Fibroblast of skin of right quadriceps (primary cell): ENCODE measurements at regions not wholly inside any gene's neighbourhood (a gene's known extent, or its start where the extent isn't known, plus 50 kb on each side); places are given as distances from the start of the nearest gene placed in this dataset.
A peak's percentile ranks its signal among the peaks of the same experiment; 100 is the strongest.

Experiments used
- DNase-seq: peaks from one replicate; pipeline ENCODE4 v3.0.0-alpha.2; 2013

- DNase-seq, result no peak
Measured at GRCh38 chr4:129422277-129422676, 326.3 kb downstream of the C4orf33 start.

- no peak for DNase-seq
Measured at GRCh38 chr4:129428454-129428853, 332.5 kb downstream of the C4orf33 start.

- no peak for DNase-seq
Measured at GRCh38 chr4:129429581-129430320, 333.8 kb downstream of the C4orf33 start.

- no peak for DNase-seq
Measured at GRCh38 chr4:129437347-129437746, 341.4 kb downstream of the C4orf33 start.

- DNase-seq, result no peak
Measured at GRCh38 chr4:129438456-129438981, 342.6 kb downstream of the C4orf33 start.

- no peak for DNase-seq
Measured at GRCh38 chr4:129446074-129446473, 350.1 kb downstream of the C4orf33 start.

- DNase-seq, result no peak
Measured at GRCh38 chr4:129453524-129454200, 357.7 kb downstream of the C4orf33 start.

- DNase-seq, result no peak
Measured at GRCh38 chr4:129455482-129455881, 359.5 kb downstream of the C4orf33 start.

GRCh38 chr4:129468624-129469023 lies 372.7 kb downstream of the C4orf33 start:
- no peak for DNase-seq

- DNase-seq, result no peak
Measured at GRCh38 chr4:129474698-129475097, 378.7 kb downstream of the C4orf33 start.

- DNase-seq, result no peak
Measured at GRCh38 chr4:129481107-129481506, 385.2 kb downstream of the C4orf33 start.

GRCh38 chr4:129488427-129488826 lies 392.5 kb downstream of the C4orf33 start:
- DNase-seq, result no peak

- DNase-seq, result no peak
Measured at GRCh38 chr4:129490516-129490915, 394.6 kb downstream of the C4orf33 start.

- no peak for DNase-seq
Measured at GRCh38 chr4:129498626-129499025, 402.7 kb downstream of the C4orf33 start.

- no peak for DNase-seq
Measured at GRCh38 chr4:129514852-129515251, 418.9 kb downstream of the C4orf33 start.

GRCh38 chr4:129515356-129515755 lies 419.4 kb downstream of the C4orf33 start:
- no peak for DNase-seq

GRCh38 chr4:129526812-129527211 lies 430.9 kb downstream of the C4orf33 start:
- DNase-seq, result no peak

GRCh38 chr4:129531253-129531652 lies 435.3 kb downstream of the C4orf33 start:
- no peak for DNase-seq

- no peak for DNase-seq
Measured at GRCh38 chr4:129532573-129532972, 436.6 kb downstream of the C4orf33 start.

GRCh38 chr4:129543299-129543698 lies 447.3 kb downstream of the C4orf33 start:
- no peak for DNase-seq

GRCh38 chr4:129545599-129546278 lies 449.8 kb downstream of the C4orf33 start:
- peak; percentile 26 for DNase-seq

GRCh38 chr4:129546531-129546930 lies 450.6 kb downstream of the C4orf33 start:
- DNase-seq, result no peak

- DNase-seq, result no peak
Measured at GRCh38 chr4:129550281-129550785, 454.4 kb downstream of the C4orf33 start.
